NK-92 (cell line): ENCODE measurements at regions not wholly inside any gene's neighbourhood (a gene's known extent, or its start where the extent isn't known, plus 50 kb on each side); places are given as distances from the start of the nearest gene placed in this dataset.
"Not testable (repeated sequence)": the region's sequence is repeated elsewhere in the genome, so short reads cannot be mapped to it uniquely, and the experiment has no call there.

Source experiments
- DNase-seq: peaks from one replicate; lab custom pipeline; 2025; ENCODE audit not compliant: unreplicated experiment; lab: John Stamatoyannopoulos, UW

DNA sequence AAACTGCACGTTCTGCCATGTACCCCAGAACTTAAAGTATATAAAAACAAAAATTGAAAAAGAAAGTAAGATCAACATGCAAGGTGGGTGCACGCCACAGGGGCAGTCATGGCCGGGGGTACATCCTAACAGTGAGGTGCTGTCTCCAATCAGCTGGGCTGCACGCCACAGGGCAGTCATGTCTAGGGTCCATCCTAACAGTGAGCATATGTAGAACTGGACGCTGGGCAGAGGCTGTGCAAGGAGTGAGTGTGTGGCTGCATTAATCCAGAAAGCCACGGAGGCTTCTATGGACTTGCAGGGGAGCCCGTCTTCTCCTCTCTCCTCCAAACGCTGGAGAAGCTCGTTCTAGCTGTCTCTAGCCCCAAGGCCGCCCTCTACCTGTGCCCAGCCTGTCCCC is 1105.0 kb downstream of the BRD1 start:
- DNase-seq = no peak

DNA sequence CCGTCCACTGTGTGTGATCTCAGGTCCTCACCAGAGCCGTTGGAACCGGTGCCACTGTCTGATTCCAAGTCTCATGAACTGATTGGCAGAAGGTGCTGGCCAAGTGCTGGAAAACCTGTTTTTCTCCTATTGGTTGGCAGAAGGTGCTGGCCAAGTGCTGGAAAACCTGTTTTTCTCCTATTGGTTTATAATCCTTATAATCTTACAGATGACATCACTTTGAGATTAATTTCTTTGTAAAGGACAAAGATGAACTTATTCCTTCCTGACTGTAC is 1106.3 kb downstream of the BRD1 start:
- no peak for DNase-seq

DNA sequence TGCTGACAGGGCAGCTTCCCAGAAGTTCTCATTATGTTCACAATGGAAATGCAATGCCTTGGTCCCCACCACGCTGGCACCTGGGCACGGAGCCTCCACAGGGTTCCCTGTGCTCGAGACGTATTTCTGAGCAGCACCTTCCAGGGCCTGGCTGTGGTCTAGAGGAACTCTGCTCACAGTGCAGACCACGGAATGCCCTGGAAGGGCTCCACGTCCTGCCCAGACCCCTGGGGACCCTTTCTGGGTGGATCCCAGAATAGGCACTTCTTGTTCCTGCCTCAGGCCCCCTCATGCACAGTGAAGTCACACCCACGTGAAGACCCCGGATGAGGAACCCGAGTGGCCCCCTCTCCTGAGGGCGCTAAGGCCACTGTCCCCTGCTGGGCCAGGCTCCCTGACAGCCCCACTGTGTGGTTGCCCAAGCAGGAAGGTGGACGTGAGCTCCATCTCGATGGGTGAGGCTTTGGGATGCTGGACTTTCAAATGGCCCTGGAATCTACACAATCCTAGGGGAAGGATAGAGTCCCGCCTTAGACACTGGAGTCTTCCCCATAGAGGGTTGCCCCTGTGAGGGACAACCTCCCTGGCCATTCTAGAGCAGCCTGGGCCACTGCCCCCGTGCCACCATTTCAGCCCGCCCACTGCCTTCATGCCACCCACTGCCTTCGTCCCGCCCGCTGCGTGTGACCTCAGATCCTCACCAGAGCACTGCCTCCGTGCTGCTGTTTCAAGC is 1106.8 kb downstream of the BRD1 start:
- DNase-seq = no peak

DNA sequence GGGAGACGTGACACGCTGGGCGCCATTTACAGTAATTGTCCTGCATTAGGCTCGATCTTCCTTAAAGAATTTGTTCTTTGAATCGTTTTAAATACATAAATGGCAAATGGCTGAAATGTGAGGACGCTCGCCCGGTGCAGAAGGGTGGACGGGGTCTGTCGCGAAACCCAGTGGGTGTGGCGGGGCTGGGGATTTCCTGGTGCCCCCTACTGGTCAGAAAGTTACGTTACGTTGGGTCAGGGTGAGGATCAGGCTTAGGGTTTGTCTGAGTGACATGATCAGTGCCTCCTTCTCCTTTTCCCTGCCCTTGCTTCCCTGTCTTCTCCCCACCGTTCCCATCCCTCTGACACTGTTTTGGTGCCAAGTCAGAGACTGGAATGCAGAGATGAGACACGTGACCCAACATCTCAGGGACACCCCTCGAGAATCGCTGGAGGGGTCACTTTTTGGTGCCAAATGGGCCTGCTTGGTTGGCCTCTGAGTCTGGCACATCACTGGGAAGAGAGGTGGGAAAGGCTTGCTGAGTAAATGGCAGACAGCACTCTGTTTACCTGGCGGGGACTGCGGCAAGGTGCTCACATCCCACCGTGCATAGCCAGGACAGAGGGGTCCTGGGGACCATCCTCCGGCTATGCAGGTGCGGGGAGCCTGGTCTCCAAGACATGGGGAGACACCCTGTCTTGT is 1107.6 kb downstream of the BRD1 start:
- no peak for DNase-seq

DNA sequence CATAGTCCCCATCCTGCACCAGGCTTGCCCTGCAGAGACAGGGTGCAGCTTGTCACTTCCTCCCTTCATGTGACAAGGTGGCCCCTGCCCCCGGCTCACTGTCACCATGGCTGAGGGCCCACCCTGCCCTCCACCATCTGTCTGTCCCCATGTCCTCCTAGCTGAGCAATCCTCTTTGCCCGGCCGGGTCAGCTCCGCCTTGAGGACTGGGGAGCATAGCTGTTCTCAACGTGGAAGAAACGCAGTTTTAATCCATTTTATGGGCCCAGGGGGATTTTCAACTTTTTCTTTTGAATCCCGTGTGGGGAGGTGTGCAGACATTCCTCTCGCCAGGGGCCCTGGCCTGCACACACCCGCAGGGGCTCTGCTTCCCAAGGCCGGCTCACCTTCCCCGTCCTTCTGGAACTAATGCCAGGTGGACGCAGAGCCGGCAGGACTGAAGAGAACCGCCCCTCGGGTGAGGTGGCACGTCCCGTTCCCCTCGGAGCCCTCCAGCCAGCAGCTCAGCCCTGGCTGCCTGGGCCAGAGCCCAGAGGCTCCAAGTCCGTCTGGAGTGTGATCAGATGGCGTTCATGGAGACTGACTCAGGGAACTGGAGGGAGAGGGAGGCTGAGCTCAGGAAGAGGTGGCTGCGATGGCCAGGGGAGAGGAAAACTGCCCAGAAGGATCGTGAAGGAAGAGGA is 1108.7 kb downstream of the BRD1 start:
- DNase-seq = no peak

DNA sequence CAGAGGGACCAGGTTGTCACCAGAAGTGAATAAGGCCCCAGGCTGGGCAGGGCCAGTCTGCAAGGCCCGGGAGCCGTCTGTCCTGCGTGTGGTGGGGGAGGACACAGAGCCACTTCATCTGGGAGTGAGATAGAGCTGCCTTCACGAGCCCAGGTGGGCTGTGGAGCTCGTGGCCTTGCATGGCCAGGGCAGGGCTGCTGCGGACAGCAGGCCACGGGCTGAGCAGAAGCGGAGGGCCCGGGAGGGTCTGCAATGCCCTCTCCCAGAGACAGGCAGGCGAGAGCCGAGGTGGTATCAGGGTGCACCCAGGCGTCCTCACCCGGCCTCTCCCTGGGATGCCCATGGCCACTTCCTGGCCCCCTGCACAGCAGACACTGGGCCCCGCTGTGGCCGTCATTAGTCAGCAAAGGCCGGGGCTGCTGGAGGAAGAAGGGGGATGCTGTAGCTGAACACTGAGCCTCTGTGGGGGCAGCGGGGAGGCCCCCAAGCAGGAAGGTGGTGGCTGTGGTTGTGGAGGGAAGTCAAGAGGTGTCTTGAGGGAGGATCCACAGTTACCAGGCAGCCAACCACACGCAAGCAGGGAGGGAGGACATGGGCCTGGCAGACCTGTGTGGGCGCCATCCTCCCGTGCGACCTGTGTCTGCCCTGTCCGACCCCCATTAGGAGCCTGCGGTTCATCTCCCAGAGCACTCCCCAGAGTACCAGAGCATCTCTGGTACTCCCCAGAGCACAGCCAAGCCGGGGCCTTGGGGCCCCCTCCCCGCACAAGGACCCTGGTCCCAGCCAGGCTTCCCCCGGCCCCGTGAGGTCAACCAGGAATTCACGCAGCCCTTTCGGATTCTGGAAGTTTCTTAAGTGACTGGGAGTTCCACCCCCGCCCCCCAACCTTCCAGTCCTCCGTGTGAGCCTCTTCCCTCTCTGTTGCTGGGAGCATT is 1109.5 kb downstream of the BRD1 start:
- no peak for DNase-seq

DNA sequence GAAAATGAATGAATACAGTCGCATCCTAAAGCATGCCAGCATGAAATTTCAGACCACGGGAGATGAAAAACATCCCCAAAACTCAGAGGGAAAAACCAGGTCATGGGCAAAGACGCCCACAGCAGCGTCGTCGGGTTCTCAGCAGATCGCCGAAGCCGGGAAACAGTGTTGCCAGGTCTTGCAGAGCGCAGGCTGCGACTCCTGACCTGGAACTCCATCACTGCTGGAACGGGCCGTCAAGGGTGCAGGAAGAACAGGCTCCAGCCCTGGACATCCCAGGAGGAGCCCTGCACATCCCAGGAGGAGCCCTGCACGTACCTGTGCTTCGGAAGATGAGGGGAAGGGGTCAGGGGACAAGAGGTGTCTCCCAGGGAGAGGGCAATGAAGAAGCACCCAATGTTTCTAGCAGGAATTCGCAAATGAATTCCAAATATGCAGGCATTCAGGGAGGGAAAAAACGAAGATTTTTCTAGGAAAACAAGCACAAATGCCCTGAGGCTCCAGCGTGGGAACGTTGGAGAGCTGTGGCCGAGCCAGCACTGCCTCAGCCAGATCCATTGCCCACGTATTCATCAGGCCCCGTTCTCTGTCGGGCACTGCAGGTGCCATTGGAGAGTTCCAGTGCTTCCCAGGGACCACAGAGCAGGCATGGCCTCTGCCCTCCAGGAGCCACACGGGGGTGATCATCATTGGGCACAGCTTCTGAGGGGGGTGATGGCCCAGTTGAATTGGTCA is 1110.4 kb downstream of the BRD1 start:
- no peak for DNase-seq

DNA sequence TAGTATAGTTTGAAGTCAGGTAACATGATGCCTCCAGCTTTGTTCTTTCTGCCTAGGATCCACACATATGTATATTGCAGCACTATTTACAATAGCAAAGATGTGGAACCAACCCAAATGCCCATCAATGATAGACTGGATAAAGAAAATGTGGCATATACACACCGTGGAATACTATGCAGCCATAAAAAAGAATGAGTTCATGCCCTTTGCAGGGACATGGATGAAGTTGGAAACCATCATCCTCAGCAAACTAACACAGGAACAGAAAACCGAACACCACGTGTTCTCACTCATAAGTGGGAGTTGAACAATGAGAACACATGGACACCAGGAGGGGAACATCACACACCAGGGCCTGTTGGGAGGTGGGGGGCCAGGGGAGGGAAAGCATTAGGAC is 1111.5 kb downstream of the BRD1 start:
- DNase-seq = not testable (repeated sequence)

DNA sequence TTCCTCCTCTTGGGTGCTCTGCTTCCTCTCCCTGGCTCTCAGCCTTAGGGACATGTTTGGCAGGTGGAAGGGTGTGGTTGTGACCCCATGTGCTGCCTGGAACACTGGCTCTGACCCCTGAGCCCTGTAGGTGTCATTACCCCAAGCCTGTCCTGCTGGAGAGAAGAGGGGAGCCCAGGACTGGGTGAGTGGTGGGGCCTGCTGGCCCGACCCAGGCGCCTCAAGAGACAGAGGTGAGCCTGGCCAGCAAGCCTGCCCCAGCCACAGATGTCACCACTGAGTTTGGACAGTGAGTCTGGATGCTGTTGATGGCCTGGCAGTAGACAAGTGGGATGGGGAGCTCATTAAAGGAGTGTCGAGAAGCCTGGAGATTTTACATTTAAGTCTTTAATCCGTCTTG is 1112.2 kb downstream of the BRD1 start:
- DNase-seq = no peak

DNA sequence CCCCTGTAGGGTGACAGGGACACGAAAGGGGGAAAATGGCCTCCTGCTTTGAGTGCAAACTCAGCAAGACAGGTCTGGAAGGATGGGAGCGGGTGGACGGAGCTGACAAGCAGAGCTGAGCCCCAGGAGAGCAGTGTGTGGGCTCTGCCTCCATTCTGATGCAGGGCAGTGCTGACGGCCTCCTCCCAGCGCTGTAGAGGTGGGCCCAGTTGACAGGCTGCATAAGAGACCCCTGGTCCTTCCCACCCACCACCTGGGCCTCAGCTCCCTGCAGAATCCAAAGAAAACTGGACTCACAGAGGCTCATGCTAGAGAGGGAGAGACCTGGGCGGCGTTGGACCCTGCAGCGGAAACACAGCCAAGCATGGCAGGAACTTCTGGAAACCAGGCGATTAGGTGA is 1113.4 kb downstream of the BRD1 start:
- no peak for DNase-seq

DNA sequence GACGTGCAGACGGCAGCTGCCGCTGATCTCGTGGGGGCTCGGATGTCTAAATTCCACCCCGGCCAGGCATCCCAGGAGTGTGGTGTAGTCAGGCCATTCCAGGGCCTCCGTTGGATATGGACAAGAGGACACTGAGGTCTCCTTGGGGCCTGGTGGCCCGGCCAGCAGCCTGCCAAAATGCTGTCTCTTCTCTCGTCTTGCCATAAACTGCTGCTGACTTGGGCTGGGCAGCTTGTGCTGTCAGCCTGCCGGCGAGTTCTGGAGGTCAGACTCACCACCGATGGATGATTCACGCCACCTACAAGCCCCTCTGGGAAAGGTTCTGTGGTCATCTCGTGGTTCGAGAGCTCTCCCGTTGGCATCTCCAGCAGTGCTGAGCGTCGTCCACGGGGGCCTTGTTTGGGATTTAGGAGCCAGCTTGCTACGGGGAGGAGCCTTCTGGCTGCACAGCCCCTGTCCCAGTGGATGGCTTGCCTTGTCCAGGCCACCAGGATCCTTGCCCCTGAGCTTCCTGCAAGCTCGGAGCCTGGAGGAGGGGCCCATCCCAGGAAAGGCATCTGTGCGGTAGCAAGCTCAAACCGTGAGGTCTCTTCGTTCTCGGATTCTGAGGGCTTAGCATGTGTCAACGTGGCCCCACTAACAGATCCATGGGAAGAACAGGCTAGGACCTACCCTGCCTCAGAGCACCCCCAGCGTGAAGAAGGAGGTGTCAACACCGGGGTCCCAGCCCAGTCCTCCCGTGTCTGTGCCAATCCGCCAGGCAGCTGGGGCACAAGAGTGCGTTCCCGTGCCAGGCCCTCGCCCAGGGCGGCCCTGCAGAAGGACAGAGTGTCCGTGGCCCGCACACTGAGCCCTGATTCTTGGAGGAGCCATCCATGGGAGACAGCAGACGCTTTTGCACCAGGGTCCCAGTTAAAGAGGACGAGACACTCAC is 1114.1 kb downstream of the BRD1 start:
- DNase-seq = no peak

DNA sequence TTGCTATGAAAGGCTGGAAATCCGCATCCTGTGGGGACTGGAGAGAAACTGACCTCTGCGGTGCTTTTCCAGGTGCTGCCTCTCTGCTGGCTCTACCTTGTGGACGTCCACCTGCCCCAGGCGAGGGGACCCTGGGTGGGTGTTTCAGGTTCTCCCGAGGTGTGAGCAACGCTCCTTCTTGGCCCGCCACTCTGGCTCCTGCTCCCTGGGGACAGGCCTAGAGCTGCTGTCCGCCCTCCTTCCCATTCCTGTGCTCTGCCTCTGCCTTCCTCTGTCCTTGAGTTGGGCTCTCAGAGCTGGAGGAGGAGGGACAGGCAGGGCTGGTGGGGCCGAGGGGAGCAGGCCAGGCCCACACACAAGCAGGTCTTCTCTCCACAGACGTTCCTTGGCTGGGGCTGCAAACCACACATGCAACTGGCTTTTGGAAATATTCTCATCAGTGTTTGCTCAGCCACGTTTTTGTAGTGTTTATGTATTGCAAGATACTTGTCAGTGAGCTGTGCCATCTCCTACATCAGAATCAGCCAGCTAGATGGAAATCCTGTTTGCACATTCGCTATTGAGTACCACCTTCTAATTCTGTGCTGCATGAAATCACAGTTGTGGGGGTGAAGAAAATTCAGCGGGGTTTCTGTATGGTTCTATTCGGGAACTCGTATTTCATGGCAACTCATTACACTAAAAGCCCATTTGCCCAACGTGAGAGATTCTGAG is 1115.0 kb downstream of the BRD1 start:
- no peak for DNase-seq

DNA sequence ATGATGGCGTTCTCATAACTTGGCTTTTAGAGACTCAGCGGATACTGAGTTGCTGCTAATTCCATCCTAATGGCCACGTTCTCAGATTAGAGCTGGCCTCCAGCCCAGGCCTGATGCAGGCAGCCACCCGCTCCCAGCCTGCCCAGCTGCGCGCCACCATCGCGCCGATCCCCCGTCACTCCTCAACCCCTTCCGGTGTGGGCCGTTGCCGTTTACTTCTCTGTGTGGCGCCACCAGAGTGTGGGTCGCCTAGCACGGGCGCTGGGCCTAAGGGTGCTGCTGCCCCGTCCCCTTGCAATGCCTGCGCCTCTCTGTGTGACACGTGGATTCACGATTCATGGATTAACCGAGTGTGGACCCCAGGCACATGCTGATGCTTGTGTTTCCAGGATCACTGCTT is 1116.0 kb downstream of the BRD1 start:
- no peak for DNase-seq

DNA sequence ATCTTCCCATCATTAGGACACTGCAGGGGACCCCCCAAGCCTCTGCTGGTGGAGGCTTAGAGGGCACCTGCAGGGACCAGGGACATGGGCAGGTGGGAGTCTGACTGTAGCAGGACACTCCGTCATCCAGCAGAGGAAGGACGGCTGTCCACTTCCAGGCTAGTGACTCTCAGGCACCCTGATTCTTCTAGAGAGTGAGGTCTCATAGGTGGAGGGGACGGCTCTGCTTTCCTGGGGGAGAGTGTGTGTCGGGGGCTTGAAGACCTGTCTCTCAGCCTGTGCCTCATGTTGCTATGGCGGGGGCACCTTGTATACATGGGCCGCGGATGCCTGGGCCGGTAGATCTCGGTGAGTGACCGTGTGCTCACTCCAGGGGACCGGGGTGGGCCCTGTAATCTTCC is 1116.6 kb downstream of the BRD1 start:
- DNase-seq = no peak

DNA sequence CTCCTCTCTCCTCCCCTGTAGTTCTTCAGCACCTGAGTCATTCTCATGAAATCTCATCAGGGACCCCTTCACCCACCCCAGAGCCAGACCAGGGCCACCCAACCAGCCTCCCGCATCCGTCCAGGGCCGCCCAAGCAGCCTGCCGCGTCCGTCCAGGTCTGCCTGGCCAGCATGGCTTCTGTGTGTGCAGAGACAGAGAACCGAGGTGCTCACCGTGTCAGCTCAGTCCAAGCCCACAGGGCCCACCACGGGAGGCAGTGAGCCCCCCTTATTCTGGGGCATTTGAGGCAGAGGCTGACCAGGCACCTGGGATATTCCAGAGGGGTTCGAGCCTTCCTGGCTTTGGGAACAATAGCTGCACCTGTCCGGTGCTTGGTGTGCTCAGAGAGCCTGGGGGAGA is 1117.3 kb downstream of the BRD1 start:
- no peak for DNase-seq

DNA sequence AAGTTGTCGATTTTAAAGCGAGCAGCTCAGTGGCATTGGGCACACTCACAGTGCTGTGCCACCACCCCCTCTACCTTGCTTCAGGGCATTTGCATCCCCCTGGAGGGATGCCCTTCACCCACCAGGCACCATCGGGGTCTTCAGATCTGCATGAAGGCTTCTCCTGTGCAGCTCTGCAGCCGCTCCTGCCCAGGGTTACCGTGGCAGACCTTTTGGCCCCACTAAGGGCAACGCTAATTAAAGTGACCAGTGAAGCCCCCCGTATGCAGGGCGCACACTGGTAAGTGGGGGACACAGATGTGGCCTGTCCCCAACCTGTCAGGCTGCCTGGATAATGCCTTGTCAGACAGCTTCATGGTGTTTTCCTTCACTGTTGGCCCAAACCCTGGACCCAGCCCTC is 1117.7 kb downstream of the BRD1 start:
- no peak for DNase-seq

DNA sequence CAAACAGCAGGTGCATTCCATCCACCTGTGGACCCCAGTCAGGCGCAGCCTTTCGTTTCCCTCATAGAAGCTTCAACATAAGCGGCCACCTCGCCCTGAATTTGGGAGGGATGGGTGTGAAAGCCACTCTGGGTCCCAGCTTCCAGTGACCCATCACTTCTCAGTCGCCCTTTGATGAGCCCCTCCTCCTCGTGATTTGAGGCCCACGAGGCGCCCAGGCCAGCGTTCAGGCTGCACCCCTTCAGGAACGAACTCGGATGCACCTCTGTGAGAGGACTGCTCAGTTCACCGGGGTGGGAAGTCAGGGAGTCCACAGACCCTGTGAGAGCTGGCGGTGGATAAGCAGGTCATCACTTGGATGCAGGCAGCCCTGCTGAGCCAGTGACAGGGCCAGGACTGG is 1118.2 kb downstream of the BRD1 start:
- no peak for DNase-seq

DNA sequence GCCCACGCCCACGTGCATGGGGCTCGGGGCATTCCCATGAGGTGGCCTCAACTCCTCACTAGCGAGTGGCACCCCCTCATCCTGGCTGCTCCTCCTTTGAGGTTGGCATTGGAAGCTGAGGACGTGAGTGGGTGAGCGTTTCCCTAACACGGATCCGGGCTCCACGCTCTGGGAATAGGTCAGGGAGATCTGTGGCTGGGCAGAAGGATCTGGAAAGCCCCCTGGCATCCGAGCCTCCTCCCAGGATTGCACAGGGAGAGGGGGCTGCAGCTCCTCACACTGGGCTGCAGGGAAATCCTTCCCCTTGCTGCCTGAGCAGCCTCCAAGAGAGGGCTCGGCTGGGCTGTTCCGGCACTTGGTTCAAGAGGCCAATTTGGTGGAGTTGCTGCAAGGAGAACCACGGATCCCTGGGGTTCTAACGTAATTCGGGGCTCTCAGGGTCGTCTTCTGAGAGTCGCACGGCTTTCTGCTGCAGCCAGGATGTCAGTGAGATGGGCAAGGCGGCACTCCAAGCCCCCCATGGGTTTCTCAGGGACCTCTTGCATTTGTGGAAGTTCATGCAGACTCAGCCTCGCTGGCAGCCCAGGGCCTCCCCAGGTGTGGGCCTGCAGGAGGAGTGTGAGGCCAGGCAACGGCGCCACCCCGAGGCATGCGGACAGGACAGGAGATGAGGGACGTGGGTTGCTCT is 1119.0 kb downstream of the BRD1 start:
- DNase-seq = no peak
